IMR-90 (cell line): ENCODE measurements at regions not wholly inside any gene's neighbourhood (a gene's known extent, or its start where the extent isn't known, plus 50 kb on each side); places are given as distances from the start of the nearest gene placed in this dataset.

Experiments
- ATAC-seq: fragments of 200-7000 bp; cut with Tn5 transposase; 2 replicates; pipeline ENCODE4 v1.9.1; 2020; ENCODE audit warnings: low read depth, mild to moderate bottlenecking, moderate library complexity
- BruUV-seq: library from RNA; stranded (reverse); fragments of 400-500 nt; replicated peaks from 2 replicates; lab custom pipeline; 2021; lab: Mats Ljungman, UMichigan
- CTCF ChIA-PET: fragments of 300-600 bp; formaldehyde crosslinking; extraction: SDS; loops from one replicate; lab custom pipeline; 2021; ENCODE audit warnings: antibody characterized with exemption; lab: Yijun Ruan, JAX
- POLR2A ChIA-PET: fragments of 300-600 bp; sonication (Branson Sonifier 250); formaldehyde crosslinking; loops from one replicate; lab custom pipeline; 2022; ENCODE audit warnings: antibody characterized with exemption; ENCODE audit not compliant: unreplicated experiment; lab: Charles Lee
- DNase-seq: peaks from one replicate; pipeline ENCODE4 v3.0.0; 2013
- H2AFZ ChIP-seq: replicated peaks from 2 replicates; pipeline ENCODE3; 2013; ENCODE audit warnings: low read length, mild to moderate bottlenecking; ENCODE audit not compliant: poor library complexity
- H2AK5ac ChIP-seq: 2 replicates; pipeline ENCODE4 v1.6.1; 2013; ENCODE audit warnings: low read depth, low read length, inconsistent platforms
- H2AK9ac ChIP-seq: replicated peaks from 2 replicates; pipeline ENCODE3; 2013; ENCODE audit warnings: mild to moderate bottlenecking, low read depth, low read length, moderate library complexity; ENCODE audit not compliant: poor library complexity
- H2BK120ac ChIP-seq: 2 replicates; pipeline ENCODE4 v1.6.1; 2013; ENCODE audit warnings: low read depth, low read length, inconsistent platforms
- H2BK15ac ChIP-seq: 3 replicates; pipeline ENCODE4 v1.6.1; 2013; ENCODE audit warnings: low read depth, low read length, inconsistent platforms
- H2BK20ac ChIP-seq: 2 replicates; pipeline ENCODE4 v1.6.1; 2013; ENCODE audit warnings: low read depth, mild to moderate bottlenecking, inconsistent platforms, low read length, moderate library complexity
- H2BK5ac ChIP-seq: 2 replicates; pipeline ENCODE4 v1.6.1; 2013; ENCODE audit warnings: mild to moderate bottlenecking, low read depth, low read length, inconsistent platforms; ENCODE audit not compliant: poor library complexity, severe bottlenecking
- H3K14ac ChIP-seq: replicated peaks from 2 replicates; pipeline ENCODE4 v1.6.1; 2013; ENCODE audit warnings: low read depth, low read length, inconsistent platforms
- H3K18ac ChIP-seq: 2 replicates; pipeline ENCODE4 v1.6.1; 2013; ENCODE audit warnings: low read depth, low read length, control low read depth
- H3K23ac ChIP-seq: 2 replicates; pipeline ENCODE4 v1.6.1; 2013; ENCODE audit warnings: low read depth, low read length, inconsistent platforms
- H3K27ac ChIP-seq: 2 replicates; pipeline ENCODE4 v1.5.1; 2013; ENCODE audit warnings: mild to moderate bottlenecking, control low read depth, low read length; ENCODE audit not compliant: insufficient read depth
- H3K27me3 ChIP-seq: 2 replicates; pipeline ENCODE4 v1.6.1; 2013; ENCODE audit warnings: low read length; ENCODE audit not compliant: control insufficient read depth, insufficient read depth
- H3K36me3 ChIP-seq: 2 replicates; pipeline ENCODE4 v1.6.1; 2013; ENCODE audit warnings: low read length, mixed read lengths; ENCODE audit not compliant: control insufficient read depth, insufficient read depth
- H3K4ac ChIP-seq: 2 replicates; pipeline ENCODE4 v1.6.1; 2013; ENCODE audit warnings: low read depth, low read length, inconsistent platforms
- H3K4me1 ChIP-seq: 2 replicates; pipeline ENCODE4 v1.6.1; 2013; ENCODE audit warnings: low read length, mixed read lengths; ENCODE audit not compliant: control insufficient read depth, insufficient read depth
- H3K4me2 ChIP-seq: 2 replicates; pipeline ENCODE4 v1.6.1; 2013; ENCODE audit warnings: low read depth, mild to moderate bottlenecking, control low read depth, low read length, moderate library complexity
- H3K4me3 ChIP-seq: 2 replicates; pipeline ENCODE4 v1.5.1; 2013; ENCODE audit warnings: low read depth, mild to moderate bottlenecking, control low read depth, low read length, moderate library complexity; ENCODE audit not compliant: insufficient read depth
- H3K56ac ChIP-seq: 2 replicates; pipeline ENCODE4 v1.6.1; 2013; ENCODE audit warnings: low read length, inconsistent platforms; ENCODE audit not compliant: insufficient read depth; ENCODE audit errors: extremely low read depth
- H3K79me1 ChIP-seq, 2 experiments: 2 replicates each; pipeline ENCODE4 v1.6.1; 2013; ENCODE audit warnings: low read length in 2 of 2, inconsistent platforms in 1 of 2, low read depth in 1 of 2
- H3K9ac ChIP-seq: 2 replicates; pipeline ENCODE4 v1.6.1; 2013; ENCODE audit warnings: low read depth, low read length, control low read depth
- H3K9me1 ChIP-seq: 2 replicates; pipeline ENCODE4 v1.6.1; 2013; ENCODE audit warnings: low read length, inconsistent platforms; ENCODE audit not compliant: insufficient read depth
- H3K9me3 ChIP-seq: 2 replicates; pipeline ENCODE4 v1.6.1; 2013; ENCODE audit warnings: low read length; ENCODE audit not compliant: control insufficient read depth, insufficient read depth
- H4K20me1 ChIP-seq: 2 replicates; pipeline ENCODE4 v1.6.1; 2013; ENCODE audit warnings: low read length, inconsistent platforms; ENCODE audit not compliant: insufficient read depth
- H4K5ac ChIP-seq: 2 replicates; pipeline ENCODE4 v1.6.1; 2013; ENCODE audit warnings: mild to moderate bottlenecking, low read depth, low read length, control low read depth
- H4K8ac ChIP-seq, 2 experiments: 2 replicates each; pipeline ENCODE4 v1.6.1; 2013; ENCODE audit warnings: low read depth in 2 of 2, low read length in 2 of 2, control low read depth in 1 of 2, inconsistent platforms in 1 of 2
- H4K91ac ChIP-seq: 2 replicates; pipeline ENCODE4 v1.6.1; 2013; ENCODE audit warnings: low read depth, low read length, inconsistent platforms; ENCODE audit not compliant: insufficient read depth
- BHLHE40 ChIP-seq: fragments of 150-350 bp; IDR thresholded peaks from 2 replicates; pipeline ENCODE4 v1.6.1; 2016; ENCODE audit warnings: mild to moderate bottlenecking, low read depth, low read length
- CEBPB ChIP-seq: IDR thresholded peaks from 2 replicates; pipeline ENCODE4 v1.6.1; 2012; ENCODE audit warnings: low read depth, low read length, improper control_type of control experiment
- CHD1 ChIP-seq: IDR thresholded peaks from 2 replicates; pipeline ENCODE4 v1.6.1; 2012; ENCODE audit warnings: low read depth, low read length, improper control_type of control experiment
- CTCF ChIP-seq: conservative IDR thresholded peaks from 2 replicates; pipeline ENCODE4 v1.5.1; 2012; ENCODE audit warnings: mild to moderate bottlenecking, low read depth, low read length, improper control_type of control experiment
- ELK1 ChIP-seq: fragments of 150-350 bp; IDR thresholded peaks from 2 replicates; pipeline ENCODE4 v1.6.1; 2016; ENCODE audit warnings: low read depth, mild to moderate bottlenecking, low read length, moderate library complexity, borderline replicate concordance
- FOS ChIP-seq: fragments of 150-350 bp; IDR thresholded peaks from 2 replicates; pipeline ENCODE4 v1.6.1; 2016; ENCODE audit warnings: low read depth, low read length
- MAFK ChIP-seq: IDR thresholded peaks from 2 replicates; pipeline ENCODE4 v1.6.1; 2012; ENCODE audit warnings: low read depth, low read length, improper control_type of control experiment
- MXI1 ChIP-seq: IDR thresholded peaks from 2 replicates; pipeline ENCODE4 v1.6.1; 2012; ENCODE audit warnings: low read depth, mild to moderate bottlenecking, low read length, moderate library complexity, borderline replicate concordance
- NFE2L2 ChIP-seq: fragments of 150-350 bp; IDR thresholded peaks from 2 replicates; pipeline ENCODE4 v1.6.1; 2016; ENCODE audit warnings: low read depth, mild to moderate bottlenecking, low read length
- POLR2A ChIP-seq: IDR thresholded peaks from 2 replicates; pipeline ENCODE4 v1.6.1; 2012; ENCODE audit warnings: mild to moderate bottlenecking, low read depth, low read length
- RAD21 ChIP-seq: IDR thresholded peaks from 2 replicates; pipeline ENCODE4 v1.6.1; 2012; ENCODE audit warnings: low read length, improper control_type of control experiment
- RCOR1 ChIP-seq: IDR thresholded peaks from 2 replicates; pipeline ENCODE4 v1.6.1; 2012; ENCODE audit warnings: mild to moderate bottlenecking, low read length, improper control_type of control experiment; ENCODE audit not compliant: insufficient replicate concordance
- SMC3 ChIP-seq: fragments of 150-350 bp; IDR thresholded peaks from 2 replicates; pipeline ENCODE4 v1.6.1; 2016; ENCODE audit warnings: low read depth, mild to moderate bottlenecking, antibody characterized with exemption, low read length, moderate library complexity
- WGBS, 2 experiments: methylation state at CpG; one replicate each; pipeline versions ENCODE4 v1.1.5 to v1.1.7; 2013; ENCODE audit warnings: missing lambda C conversion rate in 2 of 2; ENCODE audit not compliant: insufficient read length in 1 of 2; ENCODE audit errors: extremely low coverage in 2 of 2; 5-methylcytosine and 5-hydroxymethylcytosine counted together
- dilution Hi-C: fragments of 300-500 bp; cut with HindIII; formaldehyde crosslinking; loops from one replicate; pipeline ENCODE4 v1.14.3; 2018; ENCODE audit warnings: low sequenced_read_pairs; ENCODE audit not compliant: unreplicated experiment
- in situ Hi-C: fragments of 300-500 bp; cut with MboI; formaldehyde crosslinking; loops from 3 replicates; pipeline ENCODE4 v1.14.3; 2019; ENCODE audit warnings: low sequenced_read_pairs, inconsistent platforms, mixed read lengths
- intact Hi-C: fragments of 100-400 bp; cut with micrococcal nuclease; formaldehyde crosslinking; loops from 2 replicates; pipeline ENCODE4 v1.10.0; 2022

GRCh38 chr2:239732666-239733010 is 292.5 kb downstream of the NDUFA10 start:
- Histone ChIP-seq H3K4ac (no peak overlapping the region), H3K14ac (no peak overlapping the region), H2BK20ac (no peak overlapping the region), H3K4me2 (no peak overlapping the region), H2BK5ac (no peak overlapping the region), H2BK15ac (no peak overlapping the region), H2AK9ac (no peak overlapping the region), H4K8ac (no peak overlapping the region), H2BK120ac (no peak overlapping the region), H3K27me3 (no peaks in the 10 kb centered on the region), H2AK5ac (no peak overlapping the region), H3K36me3 (no peaks in the 10 kb centered on the region), H3K9me1 (no peaks in the 10 kb centered on the region), H3K18ac (no peak overlapping the region), H3K27ac (no peak overlapping the region), H3K56ac (no peak overlapping the region), H4K91ac (no peak overlapping the region), H3K79me1 (no peaks in the 10 kb centered on the region), H3K23ac (no peak overlapping the region), H2AFZ (no peak overlapping the region), H3K4me1 (no peaks in the 10 kb centered on the region), H4K20me1 (no peaks in the 10 kb centered on the region), H3K9me3 (peaks cover 32% of the 10 kb centered on the region), H4K5ac (no peak overlapping the region), H3K9ac (no peak overlapping the region), H3K4me3 (no peak overlapping the region)
- no TSS peak for BruUV-seq
- ChIA-PET CTCF (no interaction called here), POLR2A (no interaction called here)
- no peak for TF ChIP-seq RCOR1
- TF ChIP-seq MXI1 = no peak
- no peak for TF ChIP-seq CEBPB
- no peak for TF ChIP-seq ELK1
- no peak for TF ChIP-seq RAD21
- TF ChIP-seq BHLHE40 = no peak
- TF ChIP-seq POLR2A = no peak
- no peak for TF ChIP-seq CHD1
- TF ChIP-seq CTCF = no peak
- no peak for TF ChIP-seq MAFK
- no peak for TF ChIP-seq NFE2L2
- TF ChIP-seq FOS = no peak
- TF ChIP-seq SMC3 = no peak
- intact Hi-C loops (no loop called here), in situ Hi-C loops (no loop called here), dilution Hi-C loops (no loop called here)
- ATAC-seq (no peak), DNase-seq (no peak)
- WGBS, 2 experiments = 83% methylated on average over 1 of the region's 6 CpGs; no CpG with 5 or more reads in 1 of the 2 experiments
